KMS-11 (cell line): ENCODE measurements at regions not wholly inside any gene's neighbourhood (a gene's known extent, or its start where the extent isn't known, plus 50 kb on each side); places are given as distances from the start of the nearest gene placed in this dataset.

ENCODE experiments used
- H2AFZ ChIP-seq: fragments of 200-600 bp; sonication (generic); 2 replicates; pipeline ENCODE4 v1.6.1; 2016; ENCODE audit warnings: antibody characterized with exemption, mixed run types, low read depth
- H3K27ac ChIP-seq: fragments of 200-600 bp; sonication (generic); 2 replicates; pipeline ENCODE4 v1.6.1; 2016; ENCODE audit warnings: mild to moderate bottlenecking, mixed run types
- H3K27me3 ChIP-seq: fragments of 200-600 bp; sonication (generic); 2 replicates; pipeline ENCODE4 v1.6.1; 2017; ENCODE audit warnings: mild to moderate bottlenecking, low read depth, mixed run types, moderate library complexity; ENCODE audit not compliant: insufficient read depth
- H3K36me3 ChIP-seq: fragments of 200-600 bp; sonication (generic); 2 replicates; pipeline ENCODE4 v1.6.1; 2017; ENCODE audit warnings: mild to moderate bottlenecking, mixed run types; ENCODE audit not compliant: insufficient read depth
- H3K4me1 ChIP-seq: fragments of 200-600 bp; sonication (generic); 2 replicates; pipeline ENCODE4 v1.6.1; 2016; ENCODE audit warnings: mild to moderate bottlenecking, low read depth, mixed run types; ENCODE audit not compliant: poor library complexity, severe bottlenecking
- H3K4me2 ChIP-seq: fragments of 200-600 bp; sonication (generic); 2 replicates; pipeline ENCODE4 v1.7.0; 2016; ENCODE audit warnings: mild to moderate bottlenecking, mixed run types
- H3K4me3 ChIP-seq: fragments of 200-600 bp; sonication (generic); IDR thresholded peaks from 2 replicates; pipeline ENCODE4 v1.6.1; 2017; ENCODE audit warnings: low read depth, low read length, mixed read lengths; ENCODE audit not compliant: insufficient read depth
- H3K79me2 ChIP-seq: fragments of 200-600 bp; sonication (generic); 2 replicates; pipeline ENCODE4 v1.6.1; 2016; ENCODE audit warnings: low read depth, mixed run types; ENCODE audit not compliant: insufficient read depth
- H3K9ac ChIP-seq: fragments of 200-600 bp; sonication (generic); 2 replicates; pipeline ENCODE4 v1.6.1; 2016; ENCODE audit warnings: mild to moderate bottlenecking, mixed run types
- H4K20me1 ChIP-seq: fragments of 200-600 bp; sonication (generic); 2 replicates; pipeline ENCODE4 v1.6.1; 2016; ENCODE audit warnings: mild to moderate bottlenecking, mixed run types; ENCODE audit not compliant: insufficient read depth
- CTCF ChIP-seq: fragments of 200-600 bp; sonication (generic); conservative IDR thresholded peaks from 2 replicates; pipeline ENCODE4 v1.6.1; 2017; ENCODE audit warnings: low read depth, mild to moderate bottlenecking, antibody characterized with exemption, low read length, moderate library complexity, mixed read lengths

DNA sequence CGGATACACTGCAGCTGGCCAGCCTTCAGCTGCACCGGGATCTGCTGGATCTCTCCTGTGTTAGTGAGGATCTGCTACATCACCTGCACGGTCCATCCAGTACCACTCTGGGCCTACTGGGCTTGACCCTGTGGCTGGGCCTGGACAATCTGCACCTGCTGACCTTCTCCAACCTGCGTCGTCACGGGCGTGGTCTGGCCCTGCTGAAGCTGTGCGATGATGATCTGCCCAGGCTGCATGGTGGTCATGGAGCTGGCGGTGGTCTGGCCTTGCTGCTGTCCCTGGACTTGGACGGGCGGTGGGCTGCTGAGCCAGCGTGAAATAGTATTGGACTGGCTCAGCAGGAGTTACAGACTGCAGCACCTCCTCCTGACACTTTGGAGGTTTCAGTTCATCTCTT lies 137.1 kb upstream of the GAS1 start:
- Histone ChIP-seq H2AFZ (no peak overlapping the region), H3K27ac (no peak overlapping the region), H4K20me1 (no peaks in the 10 kb centered on the region), H3K4me3 (no peak overlapping the region), H3K36me3 (no peaks in the 10 kb centered on the region; the same call in 1 of the 2 replicates), H3K4me1 (no peaks in the 10 kb centered on the region), H3K79me2 (no peaks in the 10 kb centered on the region), H3K4me2 (no peak overlapping the region), H3K27me3 (no peaks in the 10 kb centered on the region), H3K9ac (no peak overlapping the region)
- TF ChIP-seq CTCF: no peak

- H3K9ac ChIP-seq: no peak overlapping the region
These were observed 137.8 kb upstream of the GAS1 start for GRCh38 chr9:87085073-87085472.

GRCh38 chr9:87085521-87085920 lies 138.2 kb upstream of the GAS1 start:
- Histone ChIP-seq H2AFZ (no peak overlapping the region), H3K4me1 (no peaks in the 10 kb centered on the region), H3K27me3 (no peaks in the 10 kb centered on the region), H3K36me3 (no peaks in the 10 kb centered on the region; the same call in 1 of the 2 replicates), H4K20me1 (no peaks in the 10 kb centered on the region), H3K4me2 (no peak overlapping the region), H3K9ac (no peak overlapping the region), H3K79me2 (no peaks in the 10 kb centered on the region), H3K4me3 (no peak overlapping the region), H3K27ac (no peak overlapping the region)
- no peak for TF ChIP-seq CTCF

More at GRCh38 chr9:87085073-87085472, 137.8 kb upstream of the GAS1 start:
- no peak overlapping the region for H3K4me2 ChIP-seq
- H2AFZ ChIP-seq: no peak overlapping the region
- no peak overlapping the region for H3K4me3 ChIP-seq
- no peaks in the 10 kb centered on the region for H4K20me1 ChIP-seq
- H3K27ac ChIP-seq: no peak overlapping the region
- no peaks in the 10 kb centered on the region for H3K4me1 ChIP-seq
- H3K36me3 ChIP-seq: no peaks in the 10 kb centered on the region; the same call in 1 of the 2 replicates
- no peaks in the 10 kb centered on the region for H3K79me2 ChIP-seq
- H3K27me3 ChIP-seq: no peaks in the 10 kb centered on the region
- no peak for TF ChIP-seq CTCF

- TF ChIP-seq CTCF: no peak
- H3K27ac ChIP-seq: no peak overlapping the region
- no peaks in the 10 kb centered on the region for H3K4me1 ChIP-seq
- H3K9ac ChIP-seq: no peak overlapping the region
- H3K27me3 ChIP-seq: no peaks in the 10 kb centered on the region
- H3K36me3 ChIP-seq: no peaks in the 10 kb centered on the region; the same call in 1 of the 2 replicates
- no peaks in the 10 kb centered on the region for H3K79me2 ChIP-seq
- H2AFZ ChIP-seq: no peak overlapping the region
- no peak overlapping the region for H3K4me3 ChIP-seq
- H3K4me2 ChIP-seq: no peak overlapping the region
- no peaks in the 10 kb centered on the region for H4K20me1 ChIP-seq
These were observed 139.0 kb upstream of the GAS1 start for GRCh38 chr9:87086221-87086818.
